ENCODE measurements at regions not wholly inside any gene's neighbourhood (a gene's known extent, or its start where the extent isn't known, plus 50 kb on each side); places are given as distances from the start of the nearest gene placed in this dataset.
"Not testable (repeated sequence)": the region's sequence is repeated elsewhere in the genome, so short reads cannot be mapped to it uniquely, and the experiment has no call there.

DNA sequence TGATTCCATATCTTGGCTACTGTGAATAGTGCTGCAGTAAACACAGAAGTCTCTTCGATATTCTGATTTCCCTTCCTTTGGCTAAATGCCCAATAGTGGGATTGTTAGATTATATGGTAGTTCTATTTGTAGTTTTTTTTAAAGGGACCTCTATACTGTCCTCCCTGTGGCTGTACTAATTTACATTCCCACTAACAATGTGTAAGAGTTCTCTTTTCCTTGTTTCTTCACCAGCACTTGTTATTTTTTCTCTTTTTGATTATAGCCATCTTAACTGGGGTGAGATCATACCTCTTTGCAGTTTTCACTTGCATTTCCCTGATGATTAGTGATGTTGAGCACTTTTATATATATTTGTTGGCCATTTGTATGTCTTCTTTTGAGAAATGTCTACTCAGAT is 102.0 kb downstream of the CARTPT start:
- DNase-seq (ENCODE audit: low read depth in 2 of 3, low spot score in 1 of 3), result no peak

DNA sequence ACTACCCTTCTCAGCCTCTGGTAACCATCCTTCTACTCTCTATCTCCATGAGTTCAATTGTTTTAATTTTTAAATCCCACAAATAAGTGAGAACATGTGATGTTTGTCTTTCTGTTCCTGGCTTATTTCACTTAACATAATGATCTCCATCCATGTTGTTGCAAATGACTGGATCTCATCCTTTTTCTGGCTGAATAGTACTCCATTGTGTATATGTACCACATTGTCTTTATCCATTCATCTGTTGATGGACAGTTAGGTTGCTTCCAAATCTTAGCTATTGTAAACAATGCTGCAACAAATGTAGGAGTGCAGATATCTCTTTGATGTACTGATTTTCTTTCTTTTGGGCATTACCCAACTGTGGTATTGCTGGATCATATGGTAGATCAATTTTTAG is 103.0 kb downstream of the CARTPT start:
- not testable (repeated sequence) for DNase-seq (ENCODE audit: low read depth in 2 of 3, low spot score in 1 of 3)

DNA sequence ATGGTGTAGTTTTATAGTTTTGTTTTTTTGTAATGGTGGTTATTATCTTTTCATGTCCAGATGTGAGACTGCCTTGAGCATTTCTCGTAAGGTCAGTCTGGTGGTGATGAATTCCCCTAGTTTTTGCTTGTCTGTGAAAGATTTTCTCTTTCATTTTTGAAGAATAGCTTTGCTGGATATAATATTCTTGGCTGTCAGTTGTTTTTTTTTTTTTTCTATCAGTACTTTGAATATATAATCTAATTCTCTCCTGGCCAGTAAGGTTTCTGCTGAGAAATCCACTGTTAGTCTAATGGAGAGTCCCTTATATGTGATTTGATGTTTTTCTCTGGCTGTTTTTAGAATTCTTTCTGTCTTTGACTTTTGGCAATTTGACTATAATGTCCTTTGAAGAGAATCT is 106.9 kb downstream of the CARTPT start:
- no peak for DNase-seq (ENCODE audit: low read depth in 2 of 3, low spot score in 1 of 3)

DNA sequence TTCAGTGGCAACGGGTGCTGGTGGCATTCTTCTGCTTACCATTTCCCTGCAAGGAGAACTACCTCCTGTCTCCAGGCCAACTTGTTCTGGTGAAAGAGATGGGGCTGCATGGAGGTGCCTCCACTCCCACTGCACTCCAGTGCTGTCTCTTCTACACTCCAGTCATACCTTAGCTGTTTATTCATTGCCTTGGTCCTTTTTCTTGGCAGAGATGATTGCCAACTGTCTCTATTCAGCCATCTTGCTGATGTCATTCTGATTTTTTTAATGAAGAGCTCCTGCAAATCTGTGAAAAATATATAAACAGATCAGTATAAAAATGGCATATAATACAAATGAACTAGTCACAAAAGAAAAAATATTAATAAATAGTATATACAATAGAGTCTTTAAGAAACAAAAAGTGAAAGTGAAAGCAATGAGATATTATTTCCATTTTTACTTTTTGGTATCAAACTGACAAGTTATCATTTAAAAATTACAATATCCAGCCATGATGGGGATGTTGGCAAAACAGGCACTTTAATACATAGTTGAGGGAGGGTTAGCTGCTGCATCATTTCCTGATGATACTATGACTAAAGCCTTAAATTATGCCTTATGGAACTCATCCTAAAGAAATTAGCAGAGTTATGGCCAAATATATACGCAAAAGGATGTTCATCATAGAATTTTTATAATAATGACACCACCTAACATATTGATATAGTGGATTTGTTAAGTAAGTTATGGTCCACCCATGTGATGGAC is 109.4 kb downstream of the CARTPT start:
- DNase-seq (ENCODE audit: low read depth in 2 of 3, low spot score in 1 of 3), result no peak

DNA sequence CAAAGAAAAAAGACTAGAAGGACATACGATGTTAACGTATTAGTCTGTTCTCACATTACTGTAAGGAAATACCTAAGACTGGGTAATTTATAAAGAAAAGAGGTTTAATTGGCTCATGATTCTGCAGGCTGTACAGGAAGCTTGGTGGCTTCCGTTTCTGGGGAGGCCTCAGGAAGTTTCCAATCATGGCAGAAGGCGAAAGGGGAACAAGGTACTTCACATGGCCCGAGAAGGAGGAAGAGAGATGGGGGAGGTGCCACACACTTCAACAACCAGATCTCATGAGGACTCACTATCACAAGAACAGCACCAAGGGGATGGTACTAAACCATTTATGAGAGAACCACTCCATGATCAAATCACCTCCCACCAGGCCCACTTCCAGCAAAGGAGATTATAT is 110.1 kb downstream of the CARTPT start:
- DNase-seq (ENCODE audit: low read depth in 2 of 3, low spot score in 1 of 3), result no peak

DNA sequence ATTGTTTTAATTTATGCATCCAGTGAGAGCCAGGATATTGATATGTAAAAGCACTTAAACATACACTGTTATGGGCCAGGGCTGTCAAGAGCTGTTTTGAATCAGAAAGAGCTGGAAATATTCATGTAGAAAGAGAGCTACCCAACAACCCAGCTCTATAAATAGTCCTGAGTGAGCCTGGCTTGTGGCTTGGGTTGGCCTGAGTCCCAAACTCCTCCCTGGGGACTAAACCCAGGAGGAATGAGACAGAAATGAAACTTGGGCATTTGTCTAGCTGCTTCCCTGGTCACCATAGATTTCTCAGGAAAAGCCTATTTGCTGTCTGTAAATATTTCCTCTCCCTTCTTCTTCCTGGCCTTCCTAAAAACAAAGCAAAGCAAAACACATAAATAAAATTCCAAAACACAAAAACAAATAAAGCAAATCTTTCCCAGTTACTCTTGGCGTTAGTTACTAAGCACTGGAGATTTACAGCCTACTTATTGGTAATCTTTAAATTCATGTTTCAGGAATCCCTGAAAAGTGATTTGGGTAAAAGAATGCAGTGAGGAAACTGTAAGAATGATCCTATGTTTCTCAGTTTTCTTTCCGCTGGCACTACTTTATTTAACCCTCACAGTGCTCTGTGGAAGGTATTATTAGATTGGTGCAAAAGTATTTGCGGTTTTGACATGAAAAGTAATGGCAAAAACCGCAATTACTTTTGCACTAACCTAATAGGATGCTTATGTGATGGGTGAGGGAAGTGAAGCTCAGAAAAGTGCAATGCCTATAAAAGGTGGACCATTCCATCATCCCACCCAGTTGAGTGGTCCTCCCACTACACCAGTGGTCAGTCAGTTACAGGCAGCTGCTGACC is 111.8 kb downstream of the CARTPT start:
- DNase-seq (ENCODE audit: low read depth in 2 of 3, low spot score in 1 of 3), result no peak

DNA sequence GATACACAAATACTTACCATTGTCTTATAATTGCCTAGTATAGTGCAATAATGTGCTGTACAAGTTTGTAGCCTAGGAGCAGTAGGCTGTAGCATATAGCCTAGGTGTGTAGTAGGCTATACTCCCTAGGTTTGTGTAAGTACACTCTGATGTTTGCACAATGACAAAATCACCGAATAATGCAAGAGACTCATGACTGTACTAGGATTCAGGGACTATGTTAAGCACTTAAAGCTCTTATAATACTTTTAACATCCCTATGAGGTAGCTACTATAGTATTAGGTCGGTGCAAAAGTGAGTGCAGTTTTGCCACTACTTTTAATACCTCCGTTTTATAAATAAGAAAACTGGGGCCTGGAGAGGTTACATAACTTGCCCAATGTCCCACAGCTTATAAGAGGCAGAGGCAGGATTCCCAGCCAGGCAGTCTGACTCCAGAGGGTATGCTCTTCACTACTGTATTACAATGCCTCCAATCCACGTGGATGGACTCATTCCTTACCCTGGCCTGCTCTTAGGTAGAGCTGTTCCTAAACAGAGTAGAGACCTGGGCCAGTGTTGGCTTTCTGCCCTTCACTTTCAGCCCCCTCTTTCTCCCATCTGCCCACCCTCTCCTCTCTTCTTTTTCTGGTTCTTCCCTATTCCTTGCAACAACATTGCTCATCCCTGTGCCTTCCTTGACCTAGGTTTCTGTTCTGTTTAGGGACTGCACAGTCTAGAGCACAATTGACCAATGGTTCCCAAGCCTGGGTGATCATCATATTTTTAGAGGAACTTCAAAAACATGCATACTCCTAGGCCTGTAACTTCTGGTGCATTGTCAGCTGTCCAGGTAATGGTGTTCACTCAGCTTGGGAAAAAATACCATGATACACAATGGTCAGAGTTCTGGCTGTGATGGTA is 114.0 kb downstream of the CARTPT start:
- DNase-seq (ENCODE audit: low read depth in 2 of 3, low spot score in 1 of 3), result no peak

DNA sequence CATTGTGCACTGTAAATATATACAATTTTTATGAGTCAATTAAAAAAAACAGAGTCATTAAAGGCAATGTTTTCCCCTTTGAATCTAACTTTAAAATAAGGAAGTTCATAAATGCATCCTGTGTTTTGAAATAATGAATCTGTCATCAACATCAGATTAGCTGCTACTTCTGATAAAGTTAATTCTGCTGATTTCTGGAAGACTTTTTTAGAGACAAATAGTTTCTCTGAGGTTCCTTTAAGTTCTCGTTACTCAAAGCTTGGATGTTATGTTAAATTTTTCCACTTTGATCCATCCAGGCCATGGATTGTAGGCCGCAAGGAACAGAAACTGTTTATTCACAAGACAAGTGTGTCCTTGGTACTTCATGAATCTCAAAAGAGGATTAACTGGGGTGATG is 115.5 kb downstream of the CARTPT start:
- no peak for DNase-seq (ENCODE audit: low read depth in 2 of 3, low spot score in 1 of 3)

DNA sequence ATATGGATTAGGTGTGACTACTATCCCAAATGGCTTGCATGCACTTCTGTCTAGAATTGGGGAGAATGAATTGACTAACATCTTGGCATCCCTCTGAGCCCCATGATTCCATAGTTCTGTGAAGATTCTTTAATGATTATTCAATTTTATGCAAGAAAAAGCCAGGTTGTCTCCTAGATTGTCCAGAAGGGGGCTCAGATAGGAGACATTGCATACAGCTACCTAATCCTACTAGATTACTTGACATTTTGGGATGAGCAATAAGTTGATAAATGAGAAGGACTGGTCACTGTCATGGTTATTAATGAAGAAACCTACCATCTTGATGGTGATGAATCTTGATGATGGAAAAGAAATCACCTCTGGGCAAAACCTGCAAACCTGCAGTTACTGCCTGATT is 117.0 kb downstream of the CARTPT start:
- no peak for DNase-seq (ENCODE audit: low read depth in 2 of 3, low spot score in 1 of 3)

DNA sequence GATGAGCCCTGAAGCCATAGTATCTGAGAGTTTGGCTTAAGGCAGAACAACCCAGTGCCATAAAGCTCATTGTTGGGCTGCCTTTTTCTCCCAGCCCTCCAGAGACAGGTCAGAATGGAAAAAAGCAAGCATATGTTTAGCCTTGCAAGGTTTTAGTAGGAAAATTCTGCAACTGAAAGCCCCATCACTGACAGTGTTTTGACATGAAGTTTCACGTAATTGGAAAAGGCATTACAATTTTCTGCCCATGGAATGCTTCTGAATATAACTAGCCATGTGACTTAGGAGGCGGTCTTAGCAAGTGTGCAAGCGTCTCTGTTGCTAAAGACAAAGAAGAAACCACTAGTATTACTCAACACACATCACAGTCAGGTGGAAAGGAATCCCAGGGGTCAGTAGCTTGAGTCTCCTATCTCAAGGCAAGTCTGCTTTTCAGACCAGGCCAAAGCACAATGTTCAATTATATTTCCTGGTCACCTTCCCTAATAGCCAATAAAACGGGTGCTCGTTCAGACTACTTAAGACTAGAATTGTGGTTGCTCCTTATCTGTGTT is 117.6 kb downstream of the CARTPT start:
- DNase-seq (ENCODE audit: low read depth in 2 of 3, low spot score in 1 of 3), result no peak

DNA sequence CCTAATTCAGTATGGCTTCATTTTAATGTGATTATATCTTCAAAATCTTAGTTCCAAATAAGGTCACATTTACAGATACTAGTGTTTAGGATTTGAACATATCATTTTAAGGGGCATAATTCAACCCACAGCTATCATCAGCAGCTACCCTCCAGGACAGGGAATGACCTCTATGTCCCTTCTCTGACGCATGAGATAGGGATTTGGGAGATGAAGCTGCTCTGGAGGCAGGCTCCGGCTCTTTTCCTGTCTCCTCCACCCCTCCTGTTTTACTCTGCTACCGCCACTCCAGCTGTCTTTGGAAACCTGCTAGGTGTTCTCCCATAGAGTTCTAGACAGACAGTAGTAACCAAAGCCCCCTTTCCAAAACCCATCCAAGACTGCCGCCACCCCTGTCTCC is 119.2 kb downstream of the CARTPT start:
- DNase-seq (ENCODE audit: low read depth in 2 of 3, low spot score in 1 of 3), result no peak

DNA sequence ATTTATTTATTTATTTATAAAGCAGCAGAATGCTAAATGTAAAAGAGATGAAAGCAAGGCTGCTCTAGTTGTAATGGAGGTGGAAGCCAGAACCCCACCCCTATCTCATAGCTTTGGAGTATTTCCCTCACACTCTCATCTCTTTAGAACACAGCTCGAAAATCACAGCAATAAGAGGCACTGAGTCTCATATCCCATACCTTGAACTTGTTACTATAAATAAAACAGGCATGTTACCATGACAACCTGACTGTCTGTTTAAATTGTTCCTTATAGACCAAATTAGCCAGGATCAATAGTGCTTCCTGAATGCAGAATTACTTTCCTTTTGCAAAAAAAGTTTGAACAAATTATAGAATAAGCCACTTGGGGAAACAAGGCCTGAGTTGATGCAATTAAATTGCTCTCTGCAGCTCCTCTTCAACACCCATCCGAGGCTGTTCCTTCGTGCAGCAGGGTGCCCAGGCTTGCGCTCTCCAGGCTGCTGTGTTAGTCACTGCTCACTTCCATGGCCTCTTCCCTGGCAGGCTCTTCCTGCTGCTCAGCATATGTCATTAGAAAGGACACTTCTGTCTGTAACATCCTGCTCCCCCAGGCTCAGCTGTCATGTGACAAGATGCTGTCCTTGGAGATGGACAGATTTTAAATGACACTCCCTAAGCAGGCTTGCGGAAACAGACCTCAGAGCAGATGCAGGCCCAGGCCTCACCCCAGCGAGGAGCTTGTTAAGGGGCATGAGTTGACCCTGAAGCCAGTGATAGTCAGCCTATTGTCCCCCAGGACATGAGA is 120.2 kb downstream of the CARTPT start:
- DNase-seq (ENCODE audit: low read depth in 2 of 3, low spot score in 1 of 3), result no peak

DNA sequence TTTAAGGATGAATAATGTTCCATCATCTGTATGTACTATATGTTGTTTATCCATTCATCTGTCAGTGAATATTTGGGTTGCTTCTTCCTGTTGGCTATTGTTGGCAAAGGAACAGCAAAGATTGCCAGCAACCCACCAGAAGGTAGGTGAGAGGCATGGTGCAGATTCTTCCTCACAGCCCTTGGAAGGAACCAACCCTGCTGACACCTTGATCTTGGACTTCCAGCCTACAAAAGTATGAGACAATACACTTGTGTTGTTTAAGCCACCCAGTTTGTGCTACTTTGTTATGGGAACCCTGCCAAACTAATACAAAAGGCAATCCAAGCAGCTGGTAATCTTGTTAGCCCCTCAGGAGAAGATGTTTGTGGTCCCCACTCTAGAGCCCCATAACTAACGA is 122.0 kb downstream of the CARTPT start:
- no peak for DNase-seq (ENCODE audit: low read depth in 2 of 3, low spot score in 1 of 3)

DNA sequence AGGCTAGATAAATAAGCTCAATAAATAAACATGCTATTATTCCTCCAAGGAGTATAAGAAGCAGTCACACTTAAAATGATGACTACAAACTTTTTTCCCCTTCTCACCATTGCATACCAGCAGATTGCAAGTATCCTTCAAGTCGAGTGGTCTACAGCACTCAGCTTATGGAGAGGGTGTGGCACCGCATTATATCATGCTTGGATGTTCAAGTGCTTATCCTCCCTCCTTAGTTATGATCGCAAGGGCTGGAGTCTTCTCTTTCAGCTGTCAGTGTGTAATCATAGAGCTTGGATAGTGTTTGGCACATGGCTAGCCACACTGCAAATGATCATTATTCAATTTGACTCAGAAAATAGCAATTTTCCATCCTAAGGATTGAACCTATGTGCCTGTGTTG is 124.0 kb downstream of the CARTPT start:
- DNase-seq (ENCODE audit: low read depth in 2 of 3, low spot score in 1 of 3), result no peak

DNA sequence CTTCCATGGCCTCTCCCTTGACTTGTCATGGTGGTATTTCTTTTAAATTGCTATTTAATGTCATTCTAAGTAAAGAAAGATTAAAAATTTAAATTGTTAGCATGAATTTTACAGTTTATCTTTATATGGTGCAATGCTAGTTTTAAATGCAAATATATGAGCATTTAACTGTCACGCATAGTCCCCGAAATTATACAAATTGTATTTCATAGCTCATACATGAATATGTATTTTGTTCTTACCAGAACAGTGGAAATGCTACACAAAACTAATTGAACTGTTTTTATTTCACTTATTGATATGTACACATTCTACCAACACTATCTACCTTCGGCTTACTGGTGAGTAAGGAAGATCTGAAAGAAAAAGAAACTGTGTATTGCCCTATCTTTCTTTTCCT is 125.8 kb downstream of the CARTPT start:
- no peak for DNase-seq (ENCODE audit: low read depth in 2 of 3, low spot score in 1 of 3)

DNA sequence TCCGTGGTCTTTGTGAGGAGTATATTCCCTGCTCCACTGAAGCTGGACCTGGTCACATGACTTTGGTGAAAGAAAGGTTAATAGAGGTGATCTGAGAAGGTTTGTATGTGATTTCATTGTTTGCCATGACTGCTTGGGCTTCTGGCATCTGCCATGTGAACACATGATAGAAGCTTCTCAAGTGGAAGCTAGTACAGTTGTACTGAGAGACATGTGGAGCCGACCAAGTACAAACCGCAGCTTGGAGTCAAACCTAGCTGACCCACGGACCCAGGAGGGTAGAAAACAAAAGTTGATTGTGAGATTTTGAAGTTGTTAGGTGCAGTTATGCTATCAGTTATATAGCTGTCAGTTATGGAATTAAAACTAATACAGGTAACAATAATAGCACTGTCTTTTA is 140.4 kb downstream of the CARTPT start:
- DNase-seq (ENCODE audit: low read depth in 2 of 3, low spot score in 1 of 3), result no peak

DNA sequence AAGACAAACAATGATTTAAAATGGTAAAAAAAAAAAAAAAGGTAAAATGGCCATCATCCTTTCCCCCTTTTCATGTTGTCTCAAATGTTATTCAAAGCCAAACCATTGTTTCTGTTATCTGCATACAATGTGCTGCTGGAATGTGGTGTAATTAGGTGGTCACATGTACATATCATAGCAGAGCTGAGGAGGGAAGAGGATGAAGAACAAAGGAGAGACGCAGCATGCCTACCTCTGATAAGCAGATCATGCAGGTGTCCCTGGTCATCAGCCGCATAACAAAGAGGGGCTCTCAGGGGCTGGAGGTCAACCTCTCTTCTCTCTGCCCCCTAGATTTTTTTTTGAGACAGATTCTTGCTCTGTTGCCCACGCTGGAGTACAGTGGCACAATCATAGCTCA is 141.0 kb downstream of the CARTPT start:
- DNase-seq (ENCODE audit: low read depth in 2 of 3, low spot score in 1 of 3), result no peak

DNA sequence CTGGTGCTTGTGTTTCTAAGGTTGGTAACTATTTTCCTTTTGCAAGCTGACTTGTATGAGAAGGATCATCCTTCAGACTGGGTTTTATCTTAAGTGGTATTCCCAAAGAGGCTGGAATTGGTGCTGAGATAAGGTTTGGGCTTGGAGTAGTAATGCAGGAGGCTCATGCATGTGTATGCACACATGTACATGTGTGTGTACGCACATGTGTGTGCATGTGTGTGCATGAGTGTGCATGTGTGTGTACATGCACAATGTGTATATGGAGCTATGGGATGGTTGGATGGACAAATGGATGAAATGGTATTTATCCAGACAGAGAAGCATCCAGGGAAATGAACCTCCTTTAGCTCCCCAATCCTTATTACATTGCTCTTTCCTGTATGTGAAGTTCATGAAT is 142.6 kb downstream of the CARTPT start:
- no peak for DNase-seq (ENCODE audit: low read depth in 2 of 3, low spot score in 1 of 3)

DNA sequence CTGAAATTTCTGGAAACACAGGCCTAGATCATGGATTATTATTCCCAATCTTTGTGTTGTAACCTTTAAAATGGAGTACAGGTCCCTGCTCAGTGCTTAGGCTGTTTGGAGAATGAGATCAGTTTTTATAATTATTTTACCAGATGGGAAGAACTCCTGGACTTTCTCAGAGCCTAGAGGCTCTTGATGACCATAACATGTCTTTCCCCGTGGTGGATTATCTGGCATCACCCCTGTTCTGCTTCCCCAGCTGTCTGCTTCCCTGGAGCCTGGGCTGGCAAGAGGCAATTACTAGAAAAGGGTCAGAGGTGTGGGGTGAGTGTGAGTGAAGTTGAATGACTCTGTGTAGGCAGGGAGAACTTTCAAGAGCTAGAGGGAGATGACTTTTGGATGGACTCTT is 143.0 kb downstream of the CARTPT start:
- DNase-seq (ENCODE audit: low read depth in 2 of 3, low spot score in 1 of 3), result no peak

DNA sequence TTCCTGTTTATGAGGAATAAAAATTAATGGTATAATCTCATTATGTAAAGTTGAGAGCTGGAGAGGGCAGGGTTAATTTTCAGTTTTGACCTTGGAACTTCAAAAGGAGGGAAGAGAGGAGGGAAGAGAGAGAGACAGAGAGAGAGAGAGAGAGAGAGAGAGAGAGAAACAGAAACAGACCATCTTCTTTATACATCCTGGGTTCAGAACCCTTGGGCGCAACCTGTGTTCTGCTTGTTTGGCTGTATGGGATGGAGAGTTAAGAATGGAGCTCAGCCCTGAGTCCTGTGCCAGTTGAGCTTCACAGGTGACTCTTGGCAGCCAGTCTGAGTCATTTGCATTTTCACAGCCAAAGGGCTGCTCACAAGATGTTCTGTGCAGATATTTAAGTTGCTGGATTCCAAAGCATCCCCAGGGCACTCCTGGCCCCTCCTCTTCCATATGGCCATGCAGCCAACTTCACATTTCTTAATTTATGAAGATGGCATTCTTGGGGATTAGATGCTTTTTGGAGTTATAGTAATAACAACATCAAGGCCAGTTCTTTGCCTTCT is 143.5 kb downstream of the CARTPT start:
- no peak for DNase-seq (ENCODE audit: low read depth in 2 of 3, low spot score in 1 of 3)
